HG03457 (cell line): ENCODE measurements at regions not wholly inside any gene's neighbourhood (a gene's known extent, or its start where the extent isn't known, plus 50 kb on each side); places are given as distances from the start of the nearest gene placed in this dataset.
"Not testable (repeated sequence)": the region's sequence is repeated elsewhere in the genome, so short reads cannot be mapped to it uniquely, and the experiment has no call there.

Source experiments
- ATAC-seq: cut with Tn5 transposase; IDR thresholded peaks from one replicate; pipeline ENCODE4 v1.9.1; 2021; ENCODE audit warnings: moderate number of reproducible peaks; ENCODE audit not compliant: unreplicated experiment

DNA sequence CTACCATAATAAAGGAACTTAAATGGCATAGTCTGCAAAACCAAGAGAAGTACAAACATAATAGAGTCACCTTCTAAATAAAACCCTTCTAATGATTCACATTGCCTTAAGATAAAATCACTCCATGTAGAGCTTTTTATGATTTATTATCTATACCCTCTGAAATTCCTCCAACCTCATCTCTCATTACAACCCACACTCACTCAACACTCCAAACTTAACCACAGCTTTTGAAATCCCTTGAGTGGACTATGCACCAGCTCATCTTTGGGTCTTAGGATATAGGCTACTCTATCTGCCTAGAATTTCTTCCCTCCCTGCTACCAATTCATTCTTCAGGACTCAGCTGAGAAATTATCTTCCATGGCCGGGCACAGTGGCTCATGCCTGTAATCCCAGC, 122.5 kb downstream of the CETN3 start:
- ATAC-seq: no peak

DNA sequence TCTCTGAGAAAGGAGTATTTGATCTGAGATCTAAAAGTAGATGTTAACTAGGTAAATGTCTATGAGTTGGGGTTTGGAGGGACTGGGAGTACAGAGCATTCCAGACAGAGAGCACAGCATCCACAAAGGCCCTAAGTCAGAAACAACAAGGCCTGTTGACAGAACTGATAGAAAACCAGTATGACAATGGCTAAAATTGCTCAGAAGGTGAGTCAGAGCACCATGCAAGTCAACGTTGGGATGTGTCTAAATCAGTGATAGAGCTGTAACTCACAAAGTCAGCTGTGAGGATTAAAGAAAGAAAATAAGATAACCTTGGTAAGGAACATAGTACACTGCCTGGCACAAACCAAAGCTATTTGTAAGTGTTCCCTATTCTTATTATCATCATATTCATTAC, 124.0 kb downstream of the CETN3 start:
- ATAC-seq: no peak

DNA sequence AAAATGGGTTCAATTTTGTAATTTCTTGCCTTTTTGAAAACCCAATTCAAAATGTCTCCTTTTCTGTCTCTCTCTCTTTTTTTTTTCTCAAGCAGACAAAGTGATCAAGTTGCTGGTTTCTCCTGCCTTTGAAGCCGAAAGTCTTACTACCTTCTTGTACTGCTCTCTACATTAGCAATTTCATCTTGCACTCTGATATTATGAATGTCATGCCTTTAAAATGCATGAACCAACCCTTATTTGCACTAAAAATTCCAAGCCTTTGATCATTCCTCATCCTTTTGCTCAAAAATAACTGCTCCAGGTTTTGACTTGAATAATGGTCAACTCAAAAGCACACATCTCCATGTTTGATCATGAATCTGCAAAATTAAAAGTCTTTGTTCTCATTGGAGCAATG, 125.2 kb downstream of the CETN3 start:
- no peak for ATAC-seq

- ATAC-seq: no peak
Observed at GRCh38 chr5:90279091-90279490, 130.5 kb downstream of the CETN3 start.

DNA sequence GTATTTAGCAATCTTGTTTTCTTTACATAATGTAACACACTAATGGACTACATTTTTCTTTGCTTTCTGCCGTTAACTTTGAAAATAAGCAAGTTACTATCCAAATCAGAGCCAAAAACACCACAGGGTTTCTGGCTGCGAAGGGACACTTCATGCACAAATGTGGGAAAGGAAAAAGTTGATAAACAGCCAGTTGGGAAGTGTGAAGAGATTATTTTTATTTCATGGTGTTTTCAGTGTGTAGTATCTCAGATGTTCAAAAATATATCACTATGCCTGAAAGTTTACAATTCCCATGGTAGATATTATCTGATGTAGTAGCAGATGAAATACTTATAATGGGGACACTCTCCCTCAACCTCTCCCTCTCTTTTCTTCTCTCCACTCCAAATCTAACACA, 135.3 kb downstream of the CETN3 start:
- ATAC-seq: no peak

DNA sequence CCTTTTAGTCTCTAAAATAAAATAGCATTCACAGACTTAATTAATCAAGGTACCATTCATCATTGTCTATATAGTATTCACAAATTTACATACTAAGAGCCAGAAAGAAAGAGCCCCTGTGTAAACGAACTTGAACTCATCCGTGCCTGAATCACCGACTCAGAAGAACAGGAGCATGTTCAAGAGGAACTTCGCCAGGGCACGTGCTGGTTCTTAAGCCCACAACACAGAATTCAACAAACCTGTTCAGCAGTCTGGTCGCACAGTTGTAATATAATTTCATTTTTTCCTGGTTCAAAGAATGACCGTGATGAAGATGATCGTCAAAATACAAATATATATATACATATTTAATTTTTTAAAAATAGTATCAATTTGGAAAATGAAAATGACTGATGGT, 141.9 kb downstream of the CETN3 start:
- no peak for ATAC-seq

- ATAC-seq: no peak
Observed at GRCh38 chr5:90265545-90265857, 144.1 kb downstream of the CETN3 start.

- ATAC-seq: peak; percentile 72
Observed at GRCh38 chr5:90264689-90265544, 144.6 kb downstream of the CETN3 start.

DNA sequence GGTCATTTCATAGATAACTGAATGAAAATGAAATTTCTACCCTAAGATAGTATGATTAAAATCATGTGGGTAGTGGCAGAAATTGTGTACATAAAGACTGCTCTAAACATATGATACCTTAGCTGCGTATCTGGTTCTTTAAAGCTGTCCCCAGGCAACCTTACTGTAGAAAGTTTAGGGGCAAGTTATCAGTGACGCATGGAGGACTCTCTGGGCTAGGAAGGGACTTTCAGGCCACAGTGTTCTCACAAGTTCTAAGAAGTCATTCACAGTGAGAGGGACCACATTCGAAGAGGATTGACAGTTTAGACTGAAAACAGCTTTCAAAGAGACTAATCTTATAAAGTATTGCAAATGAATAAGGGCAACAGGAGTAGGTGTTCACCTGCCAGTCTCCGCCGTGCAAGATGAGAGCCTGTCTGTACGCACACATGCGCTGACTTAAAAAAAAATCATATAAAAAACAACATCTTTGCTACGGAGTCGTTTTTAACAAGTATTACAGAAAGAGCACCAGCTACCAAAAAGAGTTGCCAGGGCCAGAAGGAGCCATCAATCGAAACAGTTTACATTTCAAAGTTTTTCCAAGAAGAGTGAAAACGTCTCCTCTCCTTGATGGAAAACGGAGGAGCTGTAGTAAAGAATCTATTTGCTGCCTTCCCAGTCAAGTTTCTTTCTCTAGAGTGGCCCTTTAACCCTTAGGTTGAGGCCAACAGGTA, 146.3 kb downstream of the CETN3 start:
- no peak for ATAC-seq

- ATAC-seq: no peak
Observed at GRCh38 chr5:90251447-90251846, 158.1 kb downstream of the CETN3 start.

DNA sequence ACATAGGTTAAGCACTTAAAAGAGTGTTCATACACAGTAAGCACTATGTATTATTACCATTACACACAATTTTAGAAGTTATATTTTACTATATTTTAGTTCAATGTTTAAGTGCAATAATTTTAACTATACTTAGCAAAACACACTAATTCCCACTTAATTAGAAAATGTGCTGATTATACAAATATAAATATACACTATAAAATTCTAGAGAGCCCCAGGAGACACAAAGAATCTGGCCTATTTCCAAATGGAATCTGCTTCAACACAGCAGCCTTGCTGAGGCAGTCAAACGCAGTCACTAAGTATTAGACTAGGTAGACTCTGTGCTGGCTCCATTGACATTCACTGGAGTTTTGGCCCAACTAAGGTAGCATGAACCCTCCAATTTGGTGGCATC, 160.9 kb downstream of the CETN3 start:
- no peak for ATAC-seq

DNA sequence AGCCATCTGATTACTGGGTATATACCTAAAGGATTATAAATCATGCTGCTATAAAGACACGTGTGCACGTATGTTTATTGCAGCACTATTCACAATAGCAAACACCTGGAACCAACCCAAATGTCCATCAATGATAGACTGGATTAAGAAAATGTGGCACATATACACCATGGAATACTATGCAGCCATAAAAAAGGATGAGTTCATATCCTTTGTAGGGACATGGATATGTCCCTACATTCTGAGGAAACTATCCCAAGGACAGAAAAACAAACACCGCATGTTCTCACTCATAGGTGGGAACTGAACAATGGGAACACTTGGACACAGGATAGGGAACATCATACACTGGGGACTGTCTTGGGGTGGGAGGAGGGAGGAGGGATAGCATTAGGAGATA, 165.7 kb downstream of the CETN3 start:
- ATAC-seq: not testable (repeated sequence)

- ATAC-seq: no peak
Observed at GRCh38 chr5:90233476-90233875, 176.1 kb downstream of the CETN3 start.

GRCh38 chr5:90231688-90232087, 177.9 kb downstream of the CETN3 start:
- no peak for ATAC-seq

- ATAC-seq: no peak
Observed at GRCh38 chr5:90227683-90228082, 181.9 kb downstream of the CETN3 start.

GRCh38 chr5:90226433-90227099, 183.0 kb downstream of the CETN3 start:
- no peak for ATAC-seq

GRCh38 chr5:90224342-90224741, 185.2 kb downstream of the CETN3 start:
- ATAC-seq: no peak

DNA sequence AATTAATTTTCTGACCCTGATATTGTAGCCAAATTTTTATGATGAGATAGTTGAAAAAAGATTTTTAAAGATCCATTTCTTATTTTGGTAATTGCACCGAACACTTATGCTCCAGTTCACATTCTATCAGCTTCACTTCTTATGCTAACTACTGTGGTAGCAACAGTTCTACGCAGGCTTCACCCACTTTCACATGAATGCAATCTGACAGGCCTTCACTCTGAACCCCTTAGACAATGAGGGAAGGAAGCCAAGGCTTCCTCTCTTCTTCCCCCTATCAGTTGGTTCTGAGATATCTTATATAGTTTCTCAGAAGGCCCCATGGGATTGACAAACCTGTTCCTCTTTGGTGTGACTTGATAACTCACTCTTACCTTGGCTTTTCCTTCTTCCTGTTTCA, 185.8 kb downstream of the CETN3 start:
- ATAC-seq: no peak

DNA sequence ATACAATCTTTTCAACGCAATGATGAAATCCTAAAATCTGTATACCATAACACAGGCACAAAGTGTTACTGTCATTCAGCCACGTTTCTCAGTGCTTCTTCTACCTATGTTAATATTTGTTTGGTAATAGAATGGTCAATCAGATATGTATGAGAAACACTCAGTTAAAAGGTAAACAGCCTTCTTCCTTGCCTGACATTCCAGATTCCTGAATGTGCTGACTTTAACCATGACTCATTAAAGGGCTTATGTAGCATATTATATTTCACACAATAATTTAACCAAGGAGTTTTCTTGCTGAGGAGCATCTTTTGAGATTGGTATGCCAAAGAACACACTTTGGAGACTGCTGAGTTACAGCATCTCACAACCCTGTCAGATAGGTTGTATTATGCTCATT, 187.6 kb downstream of the CETN3 start:
- ATAC-seq: no peak

DNA sequence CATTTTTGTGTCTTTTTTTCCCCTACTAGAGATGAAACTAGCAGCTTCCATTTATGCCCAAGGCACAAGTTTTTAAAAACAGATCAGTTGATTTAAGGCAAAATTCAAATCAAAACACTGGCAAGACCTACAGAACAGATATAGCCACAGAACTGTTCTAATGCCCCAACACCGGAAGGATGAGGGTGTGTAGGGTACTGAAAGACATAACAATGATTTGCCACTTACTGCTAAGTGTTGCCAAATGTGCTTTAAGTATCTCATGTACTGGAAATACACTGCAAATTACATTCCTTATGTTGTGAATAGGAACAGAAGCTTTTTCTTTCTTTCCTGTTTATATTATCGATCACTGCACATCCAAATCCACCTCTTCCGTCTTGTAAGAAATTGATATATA, 189.0 kb downstream of the CETN3 start:
- ATAC-seq: no peak

DNA sequence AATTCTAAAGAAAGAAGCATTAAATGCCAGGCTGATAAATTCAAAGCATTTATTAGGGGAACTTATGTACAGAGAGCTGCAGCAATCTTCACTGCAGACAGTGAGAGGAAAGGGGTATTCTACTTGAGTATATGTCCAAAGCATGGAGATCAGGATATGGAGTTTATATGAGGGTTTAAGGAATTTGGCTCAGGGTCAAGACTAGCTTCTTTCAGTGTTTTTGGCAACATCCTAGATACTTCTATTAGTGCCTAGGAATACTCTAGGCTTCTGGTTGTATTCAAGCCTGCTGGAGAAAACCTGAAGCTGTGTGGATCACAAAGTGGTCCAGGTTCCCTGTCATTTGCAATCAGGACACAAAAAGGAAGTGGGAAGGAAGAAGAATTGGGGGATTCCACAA, 194.6 kb downstream of the CETN3 start:
- no peak for ATAC-seq

DNA sequence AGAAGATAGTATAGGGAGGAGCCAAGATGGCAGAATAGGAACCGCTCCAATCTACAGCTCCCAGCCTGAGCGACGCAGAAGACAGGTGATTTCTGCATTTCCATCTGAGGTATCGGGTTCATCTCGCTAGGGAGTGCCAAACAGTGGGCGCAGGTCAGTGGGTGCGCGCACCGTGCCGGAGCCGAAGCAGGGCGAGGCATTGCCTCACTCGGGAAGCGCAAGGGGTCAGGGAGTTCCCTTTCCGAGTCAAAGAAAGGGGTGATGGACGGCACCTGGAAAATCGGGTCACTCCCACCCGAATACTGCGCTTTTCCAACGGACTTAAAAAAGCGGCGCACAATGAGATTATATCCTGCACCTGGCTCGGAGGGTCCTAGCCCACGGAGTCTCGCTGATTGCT, 201.2 kb downstream of the CETN3 start:
- ATAC-seq: not testable (repeated sequence)
